IMR-90 (cell line): ENCODE measurements at regions not wholly inside any gene's neighbourhood (a gene's known extent, or its start where the extent isn't known, plus 50 kb on each side); places are given as distances from the start of the nearest gene placed in this dataset.

Experiments
- ATAC-seq: fragments of 200-7000 bp; cut with Tn5 transposase; 2 replicates; pipeline ENCODE4 v1.9.1; 2020; ENCODE audit warnings: low read depth, mild to moderate bottlenecking, moderate library complexity
- BruUV-seq: library from RNA; stranded (reverse); fragments of 400-500 nt; replicated peaks from 2 replicates; lab custom pipeline; 2021; lab: Mats Ljungman, UMichigan
- CTCF ChIA-PET: fragments of 300-600 bp; formaldehyde crosslinking; extraction: SDS; loops from one replicate; lab custom pipeline; 2021; ENCODE audit warnings: antibody characterized with exemption; lab: Yijun Ruan, JAX
- POLR2A ChIA-PET: fragments of 300-600 bp; sonication (Branson Sonifier 250); formaldehyde crosslinking; loops from one replicate; lab custom pipeline; 2022; ENCODE audit warnings: antibody characterized with exemption; ENCODE audit not compliant: unreplicated experiment; lab: Charles Lee
- DNase-seq: peaks from one replicate; pipeline ENCODE4 v3.0.0; 2013
- H2AFZ ChIP-seq: replicated peaks from 2 replicates; pipeline ENCODE3; 2013; ENCODE audit warnings: low read length, mild to moderate bottlenecking; ENCODE audit not compliant: poor library complexity
- H2AK5ac ChIP-seq: 2 replicates; pipeline ENCODE4 v1.6.1; 2013; ENCODE audit warnings: low read depth, low read length, inconsistent platforms
- H2AK9ac ChIP-seq: replicated peaks from 2 replicates; pipeline ENCODE3; 2013; ENCODE audit warnings: mild to moderate bottlenecking, low read depth, low read length, moderate library complexity; ENCODE audit not compliant: poor library complexity
- H2BK120ac ChIP-seq: 2 replicates; pipeline ENCODE4 v1.6.1; 2013; ENCODE audit warnings: low read depth, low read length, inconsistent platforms
- H2BK15ac ChIP-seq: 3 replicates; pipeline ENCODE4 v1.6.1; 2013; ENCODE audit warnings: low read depth, low read length, inconsistent platforms
- H2BK20ac ChIP-seq: 2 replicates; pipeline ENCODE4 v1.6.1; 2013; ENCODE audit warnings: low read depth, mild to moderate bottlenecking, inconsistent platforms, low read length, moderate library complexity
- H2BK5ac ChIP-seq: 2 replicates; pipeline ENCODE4 v1.6.1; 2013; ENCODE audit warnings: mild to moderate bottlenecking, low read depth, low read length, inconsistent platforms; ENCODE audit not compliant: poor library complexity, severe bottlenecking
- H3K14ac ChIP-seq: replicated peaks from 2 replicates; pipeline ENCODE4 v1.6.1; 2013; ENCODE audit warnings: low read depth, low read length, inconsistent platforms
- H3K18ac ChIP-seq: 2 replicates; pipeline ENCODE4 v1.6.1; 2013; ENCODE audit warnings: low read depth, low read length, control low read depth
- H3K23ac ChIP-seq: 2 replicates; pipeline ENCODE4 v1.6.1; 2013; ENCODE audit warnings: low read depth, low read length, inconsistent platforms
- H3K27ac ChIP-seq: 2 replicates; pipeline ENCODE4 v1.5.1; 2013; ENCODE audit warnings: mild to moderate bottlenecking, control low read depth, low read length; ENCODE audit not compliant: insufficient read depth
- H3K27me3 ChIP-seq: 2 replicates; pipeline ENCODE4 v1.6.1; 2013; ENCODE audit warnings: low read length; ENCODE audit not compliant: control insufficient read depth, insufficient read depth
- H3K36me3 ChIP-seq: 2 replicates; pipeline ENCODE4 v1.6.1; 2013; ENCODE audit warnings: low read length, mixed read lengths; ENCODE audit not compliant: control insufficient read depth, insufficient read depth
- H3K4ac ChIP-seq: 2 replicates; pipeline ENCODE4 v1.6.1; 2013; ENCODE audit warnings: low read depth, low read length, inconsistent platforms
- H3K4me1 ChIP-seq: 2 replicates; pipeline ENCODE4 v1.6.1; 2013; ENCODE audit warnings: low read length, mixed read lengths; ENCODE audit not compliant: control insufficient read depth, insufficient read depth
- H3K4me2 ChIP-seq: 2 replicates; pipeline ENCODE4 v1.6.1; 2013; ENCODE audit warnings: low read depth, mild to moderate bottlenecking, control low read depth, low read length, moderate library complexity
- H3K4me3 ChIP-seq: 2 replicates; pipeline ENCODE4 v1.5.1; 2013; ENCODE audit warnings: low read depth, mild to moderate bottlenecking, control low read depth, low read length, moderate library complexity; ENCODE audit not compliant: insufficient read depth
- H3K56ac ChIP-seq: 2 replicates; pipeline ENCODE4 v1.6.1; 2013; ENCODE audit warnings: low read length, inconsistent platforms; ENCODE audit not compliant: insufficient read depth; ENCODE audit errors: extremely low read depth
- H3K79me1 ChIP-seq, 2 experiments: 2 replicates each; pipeline ENCODE4 v1.6.1; 2013; ENCODE audit warnings: low read length in 2 of 2, inconsistent platforms in 1 of 2, low read depth in 1 of 2
- H3K9ac ChIP-seq: 2 replicates; pipeline ENCODE4 v1.6.1; 2013; ENCODE audit warnings: low read depth, low read length, control low read depth
- H3K9me1 ChIP-seq: 2 replicates; pipeline ENCODE4 v1.6.1; 2013; ENCODE audit warnings: low read length, inconsistent platforms; ENCODE audit not compliant: insufficient read depth
- H3K9me3 ChIP-seq: 2 replicates; pipeline ENCODE4 v1.6.1; 2013; ENCODE audit warnings: low read length; ENCODE audit not compliant: control insufficient read depth, insufficient read depth
- H4K20me1 ChIP-seq: 2 replicates; pipeline ENCODE4 v1.6.1; 2013; ENCODE audit warnings: low read length, inconsistent platforms; ENCODE audit not compliant: insufficient read depth
- H4K5ac ChIP-seq: 2 replicates; pipeline ENCODE4 v1.6.1; 2013; ENCODE audit warnings: mild to moderate bottlenecking, low read depth, low read length, control low read depth
- H4K8ac ChIP-seq, 2 experiments: 2 replicates each; pipeline ENCODE4 v1.6.1; 2013; ENCODE audit warnings: low read depth in 2 of 2, low read length in 2 of 2, control low read depth in 1 of 2, inconsistent platforms in 1 of 2
- H4K91ac ChIP-seq: 2 replicates; pipeline ENCODE4 v1.6.1; 2013; ENCODE audit warnings: low read depth, low read length, inconsistent platforms; ENCODE audit not compliant: insufficient read depth
- CEBPB ChIP-seq: IDR thresholded peaks from 2 replicates; pipeline ENCODE4 v1.6.1; 2012; ENCODE audit warnings: low read depth, low read length, improper control_type of control experiment
- MAFK ChIP-seq: IDR thresholded peaks from 2 replicates; pipeline ENCODE4 v1.6.1; 2012; ENCODE audit warnings: low read depth, low read length, improper control_type of control experiment
- MAZ ChIP-seq: IDR thresholded peaks from 2 replicates; pipeline ENCODE4 v1.6.1; 2012; ENCODE audit warnings: low read depth, mild to moderate bottlenecking, low read length, improper control_type of control experiment, moderate library complexity, borderline replicate concordance
- MXI1 ChIP-seq: IDR thresholded peaks from 2 replicates; pipeline ENCODE4 v1.6.1; 2012; ENCODE audit warnings: low read depth, mild to moderate bottlenecking, low read length, moderate library complexity, borderline replicate concordance
- RCOR1 ChIP-seq: IDR thresholded peaks from 2 replicates; pipeline ENCODE4 v1.6.1; 2012; ENCODE audit warnings: mild to moderate bottlenecking, low read length, improper control_type of control experiment; ENCODE audit not compliant: insufficient replicate concordance
- SMC3 ChIP-seq: fragments of 150-350 bp; IDR thresholded peaks from 2 replicates; pipeline ENCODE4 v1.6.1; 2016; ENCODE audit warnings: low read depth, mild to moderate bottlenecking, antibody characterized with exemption, low read length, moderate library complexity
- WGBS, 2 experiments: methylation state at CpG; one replicate each; pipeline versions ENCODE4 v1.1.5 to v1.1.7; 2013; ENCODE audit warnings: missing lambda C conversion rate in 2 of 2; ENCODE audit not compliant: insufficient read length in 1 of 2; ENCODE audit errors: extremely low coverage in 2 of 2; 5-methylcytosine and 5-hydroxymethylcytosine counted together
- dilution Hi-C: fragments of 300-500 bp; cut with HindIII; formaldehyde crosslinking; loops from one replicate; pipeline ENCODE4 v1.14.3; 2018; ENCODE audit warnings: low sequenced_read_pairs; ENCODE audit not compliant: unreplicated experiment
- in situ Hi-C: fragments of 300-500 bp; cut with MboI; formaldehyde crosslinking; loops from 3 replicates; pipeline ENCODE4 v1.14.3; 2019; ENCODE audit warnings: low sequenced_read_pairs, inconsistent platforms, mixed read lengths
- intact Hi-C: fragments of 100-400 bp; cut with micrococcal nuclease; formaldehyde crosslinking; loops from 2 replicates; pipeline ENCODE4 v1.10.0; 2022
- TF ChIP-seq, protein P1 (sequence below): conservative IDR thresholded peaks from 2 replicates; pipeline ENCODE4 v1.5.1; 2012; ENCODE audit warnings: mild to moderate bottlenecking, low read depth, low read length, improper control_type of control experiment

- Histone ChIP-seq H3K14ac (peak overlapping the region; percentile 50; the same call in 1 of the 2 replicates), H3K4me2 (no peak overlapping the region), H2AFZ (no peak overlapping the region), H3K36me3 (no peaks in the 10 kb centered on the region), H4K20me1 (no peaks in the 10 kb centered on the region), H3K79me1 (no peaks in the 10 kb centered on the region), H2BK20ac (peak overlapping the region; percentile 72), H3K27ac (no peak overlapping the region), H2AK9ac (no peak overlapping the region), H3K9ac (no peak overlapping the region), H4K91ac (peak overlapping the region; percentile 80), H4K8ac (peak overlapping the region in 1 of 2 experiments; percentile 37; a peak in 1 of 4 replicates), H4K5ac (no peak overlapping the region), H2AK5ac (peak overlapping the region; percentile 84), H2BK5ac (peak overlapping the region; percentile 68), H3K4ac (peak overlapping the region; percentile 71), H3K18ac (peak overlapping the region; percentile 75; the same call in 1 of the 2 replicates), H3K23ac (no peak overlapping the region), H3K27me3 (no peaks in the 10 kb centered on the region), H3K56ac (0 out of 2 replicates have a peak overlapping the region, but pooled peaks have one; percentile 1), H3K9me3 (peaks cover 5% of the 10 kb centered on the region), H2BK120ac (peak overlapping the region; percentile 65), H3K4me1 (peaks cover 6% of the 10 kb centered on the region; the same call in 1 of the 2 replicates), H3K9me1 (no peaks in the 10 kb centered on the region), H2BK15ac (peak overlapping the region; percentile 65; the same call in 1 of the 3 replicates), H3K4me3 (no peak overlapping the region)
- in situ Hi-C loops = no loop called here
- no peak for ATAC-seq
- intact Hi-C loops = loop anchor here (2.0 kb wide), 1 partner anchor 64 kb away; no protein-coding TSS in a partner anchor
- no peak for TF ChIP-seq CEBPB
- no peak for TF ChIP-seq MXI1
- no peak for TF ChIP-seq MAFK
- no peak for TF ChIP-seq SMC3
- TF ChIP-seq, protein P1, sequence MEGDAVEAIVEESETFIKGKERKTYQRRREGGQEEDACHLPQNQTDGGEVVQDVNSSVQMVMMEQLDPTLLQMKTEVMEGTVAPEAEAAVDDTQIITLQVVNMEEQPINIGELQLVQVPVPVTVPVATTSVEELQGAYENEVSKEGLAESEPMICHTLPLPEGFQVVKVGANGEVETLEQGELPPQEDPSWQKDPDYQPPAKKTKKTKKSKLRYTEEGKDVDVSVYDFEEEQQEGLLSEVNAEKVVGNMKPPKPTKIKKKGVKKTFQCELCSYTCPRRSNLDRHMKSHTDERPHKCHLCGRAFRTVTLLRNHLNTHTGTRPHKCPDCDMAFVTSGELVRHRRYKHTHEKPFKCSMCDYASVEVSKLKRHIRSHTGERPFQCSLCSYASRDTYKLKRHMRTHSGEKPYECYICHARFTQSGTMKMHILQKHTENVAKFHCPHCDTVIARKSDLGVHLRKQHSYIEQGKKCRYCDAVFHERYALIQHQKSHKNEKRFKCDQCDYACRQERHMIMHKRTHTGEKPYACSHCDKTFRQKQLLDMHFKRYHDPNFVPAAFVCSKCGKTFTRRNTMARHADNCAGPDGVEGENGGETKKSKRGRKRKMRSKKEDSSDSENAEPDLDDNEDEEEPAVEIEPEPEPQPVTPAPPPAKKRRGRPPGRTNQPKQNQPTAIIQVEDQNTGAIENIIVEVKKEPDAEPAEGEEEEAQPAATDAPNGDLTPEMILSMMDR = no peak
- TF ChIP-seq MAZ = no peak
- TF ChIP-seq RCOR1 = no peak
- dilution Hi-C loops = no loop called here
- no peak for DNase-seq
- POLR2A ChIA-PET = no interaction called here
- CTCF ChIA-PET = no interaction called here
- BruUV-seq = no TSS peak
- WGBS, 2 experiments = 96% methylated on average over 4 of the region's 6 CpGs; no CpG with 5 or more reads in 1 of the 2 experiments
Observed at GRCh38 chr5:68500813-68501212, 285.3 kb downstream of the PIK3R1 start.
